Peyer's patch (tissue), 4 donors: ENCODE measurements at regions not wholly inside any gene's neighbourhood (a gene's known extent, or its start where the extent isn't known, plus 50 kb on each side); places are given as distances from the start of the nearest gene placed in this dataset.

Experiments used
- POLR2A ChIP-seq, 2 donors: fragments of 450-650 bp; IDR thresholded peaks; one replicate each; pipeline ENCODE4 v1.5.1; 2017; ENCODE audit warnings: antibody characterized with exemption in 2 of 2, mild to moderate bottlenecking in 2 of 2, moderate library complexity in 2 of 2
- TF ChIP-seq, protein P1 (sequence below), 6 experiments: fragments of 450-650 bp in 4 of 6; fragments of 200-600 bp in 2 of 6; sonication (generic) in 1 of 6; IDR thresholded peaks; one replicate each; pipeline ENCODE4 v1.5.1; 2017 to 2019; ENCODE audit warnings: antibody characterized with exemption in 6 of 6, mild to moderate bottlenecking in 3 of 6, moderate library complexity in 1 of 6

DNA sequence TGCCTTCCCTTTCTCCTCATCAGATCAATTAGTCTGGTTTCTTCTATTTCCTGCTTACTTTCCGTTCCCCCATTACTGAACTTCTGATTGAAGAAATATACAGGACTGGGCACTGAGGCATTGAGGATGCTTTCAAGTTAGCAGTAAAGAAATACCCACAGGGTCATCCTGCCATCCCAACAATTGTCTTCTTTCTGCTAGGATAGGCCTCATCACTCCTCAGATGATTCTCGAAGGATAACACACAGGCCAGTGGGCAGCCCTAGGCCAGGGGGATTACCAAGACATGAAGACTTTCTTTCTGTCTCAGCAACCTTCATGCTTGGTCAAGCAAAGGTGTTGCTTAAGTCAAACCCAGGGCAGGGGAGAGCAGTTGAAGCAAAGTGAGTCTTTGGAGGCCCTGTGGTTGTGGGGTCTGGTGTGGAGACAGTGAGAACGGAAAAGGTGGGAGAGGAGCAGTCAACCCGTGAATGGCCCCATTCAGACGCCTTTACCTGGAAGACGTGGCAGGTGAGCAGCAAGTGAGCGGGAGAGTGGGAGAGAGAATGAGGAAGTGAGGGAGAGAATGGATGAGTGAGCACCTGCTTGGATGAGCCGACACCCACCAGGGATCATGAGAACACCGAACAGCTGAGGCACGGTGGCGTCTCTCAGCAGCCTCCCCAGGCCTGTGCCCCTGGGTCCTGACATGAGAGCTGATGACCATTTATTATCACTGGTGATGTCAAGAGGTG lies 462.9 kb downstream of the PREX1 start:
- TF ChIP-seq, protein P1, sequence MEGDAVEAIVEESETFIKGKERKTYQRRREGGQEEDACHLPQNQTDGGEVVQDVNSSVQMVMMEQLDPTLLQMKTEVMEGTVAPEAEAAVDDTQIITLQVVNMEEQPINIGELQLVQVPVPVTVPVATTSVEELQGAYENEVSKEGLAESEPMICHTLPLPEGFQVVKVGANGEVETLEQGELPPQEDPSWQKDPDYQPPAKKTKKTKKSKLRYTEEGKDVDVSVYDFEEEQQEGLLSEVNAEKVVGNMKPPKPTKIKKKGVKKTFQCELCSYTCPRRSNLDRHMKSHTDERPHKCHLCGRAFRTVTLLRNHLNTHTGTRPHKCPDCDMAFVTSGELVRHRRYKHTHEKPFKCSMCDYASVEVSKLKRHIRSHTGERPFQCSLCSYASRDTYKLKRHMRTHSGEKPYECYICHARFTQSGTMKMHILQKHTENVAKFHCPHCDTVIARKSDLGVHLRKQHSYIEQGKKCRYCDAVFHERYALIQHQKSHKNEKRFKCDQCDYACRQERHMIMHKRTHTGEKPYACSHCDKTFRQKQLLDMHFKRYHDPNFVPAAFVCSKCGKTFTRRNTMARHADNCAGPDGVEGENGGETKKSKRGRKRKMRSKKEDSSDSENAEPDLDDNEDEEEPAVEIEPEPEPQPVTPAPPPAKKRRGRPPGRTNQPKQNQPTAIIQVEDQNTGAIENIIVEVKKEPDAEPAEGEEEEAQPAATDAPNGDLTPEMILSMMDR (IDR thresholded peaks at IDR 0.05), result no peak
- no peak for TF ChIP-seq POLR2A (IDR thresholded peaks at IDR 0.05)
